Suppressor macrophage treated with lipopolysaccharide for 1 hour (primary cell): ENCODE measurements at regions not wholly inside any gene's neighbourhood (a gene's known extent, or its start where the extent isn't known, plus 50 kb on each side); places are given as distances from the start of the nearest gene placed in this dataset.
"Not testable (repeated sequence)": the region's sequence is repeated elsewhere in the genome, so short reads cannot be mapped to it uniquely, and the experiment has no call there.

Experiments
- DNase-seq, 3 donors: peaks; one replicate each; pipeline ENCODE4 v3.0.0-alpha.2; 2020 to 2022

- not testable (repeated sequence) for DNase-seq
Measured at GRCh38 chr7:49100908-49101740, 176.8 kb downstream of the CDC14C start.

GRCh38 chr7:49102411-49102810 is 178.1 kb downstream of the CDC14C start:
- no peak for DNase-seq

GRCh38 chr7:49111706-49112105 is 187.4 kb downstream of the CDC14C start:
- DNase-seq, result no peak

GRCh38 chr7:49112222-49112621 is 187.9 kb downstream of the CDC14C start:
- no peak for DNase-seq

GRCh38 chr7:49112647-49113046 is 188.3 kb downstream of the CDC14C start:
- no peak for DNase-seq

GRCh38 chr7:49119706-49120105 is 195.4 kb downstream of the CDC14C start:
- no peak for DNase-seq

GRCh38 chr7:49125246-49125645 is 200.9 kb downstream of the CDC14C start:
- no peak for DNase-seq

- no peak for DNase-seq
Measured at GRCh38 chr7:49127359-49127913, 203.1 kb downstream of the CDC14C start.

- DNase-seq, result no peak
Measured at GRCh38 chr7:49137978-49138377, 213.6 kb downstream of the CDC14C start.

GRCh38 chr7:49150486-49150885 is 226.1 kb downstream of the CDC14C start:
- DNase-seq, result no peak

GRCh38 chr7:49151146-49151545 is 226.8 kb downstream of the CDC14C start:
- DNase-seq, result no peak

GRCh38 chr7:49158321-49158720 is 234.0 kb downstream of the CDC14C start:
- no peak for DNase-seq

- DNase-seq, result no peak
Measured at GRCh38 chr7:49159536-49159935, 235.2 kb downstream of the CDC14C start.

- no peak for DNase-seq
Measured at GRCh38 chr7:49166441-49166840, 242.1 kb downstream of the CDC14C start.

GRCh38 chr7:49172639-49173038 is 248.3 kb downstream of the CDC14C start:
- DNase-seq, result no peak

GRCh38 chr7:49174396-49174795 is 250.0 kb downstream of the CDC14C start:
- DNase-seq, result no peak

GRCh38 chr7:49187543-49188268 is 263.4 kb downstream of the CDC14C start:
- DNase-seq, result no peak

- DNase-seq, result no peak
Measured at GRCh38 chr7:49228426-49229098, 304.2 kb downstream of the CDC14C start.

- DNase-seq, result no peak
Measured at GRCh38 chr7:49229246-49229645, 304.9 kb downstream of the CDC14C start.

GRCh38 chr7:49243521-49243920 is 319.2 kb downstream of the CDC14C start:
- DNase-seq, result no peak

GRCh38 chr7:49244543-49244942 is 320.2 kb downstream of the CDC14C start:
- DNase-seq, result no peak

GRCh38 chr7:49245062-49245461 is 320.7 kb downstream of the CDC14C start:
- DNase-seq, result no peak

- DNase-seq, result no peak
Measured at GRCh38 chr7:49247759-49248158, 323.4 kb downstream of the CDC14C start.
